Aorta (tissue), 5 donors: ENCODE measurements at regions not wholly inside any gene's neighbourhood (a gene's known extent, or its start where the extent isn't known, plus 50 kb on each side); places are given as distances from the start of the nearest gene placed in this dataset.

Experiments used
- ATAC-seq: fragments of 200-7000 bp; cut with Tn5 transposase; one replicate; pipeline ENCODE4 v1.9.1; 2022; ENCODE audit warnings: moderate library complexity; ENCODE audit not compliant: low FRiP score
- DNase-seq, 2 donors: peaks; one replicate each; pipeline ENCODE4 v3.0.0-alpha.2; 2020
- H3K27ac ChIP-seq, 2 donors: one replicate each; pipeline ENCODE4 v1.5.1; 2013; ENCODE audit warnings: low read length in 2 of 2, mild to moderate bottlenecking in 2 of 2, moderate library complexity in 2 of 2, control low read depth in 1 of 2, inconsistent platforms in 1 of 2, low read depth in 1 of 2
- H3K27me3 ChIP-seq, 2 donors: one replicate each; pipeline ENCODE4 v1.6.1; 2013; ENCODE audit warnings: control low read depth in 1 of 2, low read length in 1 of 2, mild to moderate bottlenecking in 1 of 2, moderate library complexity in 1 of 2; ENCODE audit not compliant: insufficient read depth in 2 of 2, control insufficient read depth in 1 of 2
- H3K36me3 ChIP-seq, 2 donors: one replicate each; pipeline ENCODE4 v1.6.1; 2013; ENCODE audit warnings: control low read depth in 1 of 2, low read length in 1 of 2, mild to moderate bottlenecking in 1 of 2; ENCODE audit not compliant: insufficient read depth in 2 of 2, control insufficient read depth in 1 of 2
- H3K4me1 ChIP-seq, 2 donors: one replicate each; pipeline ENCODE4 v1.6.1; 2013; ENCODE audit warnings: low read length in 2 of 2, control low read depth in 1 of 2, mild to moderate bottlenecking in 1 of 2, moderate library complexity in 1 of 2; ENCODE audit not compliant: insufficient read depth in 2 of 2, control insufficient read depth in 1 of 2
- H3K4me3 ChIP-seq, 2 donors: one replicate each; pipeline ENCODE4 v1.5.1; 2013; ENCODE audit warnings: low read length in 2 of 2, control low read depth in 1 of 2, mild to moderate bottlenecking in 1 of 2
- H3K9me3 ChIP-seq: one replicate; pipeline ENCODE4 v1.6.1; 2013; ENCODE audit warnings: mild to moderate bottlenecking, low read length; ENCODE audit not compliant: control insufficient read depth
- WGBS, 2 donors: extraction: QIAGEN DNeasy Blood & Tissue Kit; methylation state at CpG; one replicate each; pipeline ENCODE4 v1.1.7; 2013; 5-methylcytosine and 5-hydroxymethylcytosine counted together
- intact Hi-C, 2 donors: fragments of 100-400 bp; cut with DNase I; formaldehyde crosslinking; loops; one replicate each; pipeline versions ENCODE4 v1.14.2 to v1.15.0; 2022
- donor health status: healthy with polysubstance abuse.
- donor health status: Bipolar disorder and iron deficiency.
- donor health status: DM: no; HTN: no; CAD: no.
- donor health status: DM: no; HTN: no; CAD: no.
- donor health status: DM: yes; HTN: yes; CAD: no.

DNA sequence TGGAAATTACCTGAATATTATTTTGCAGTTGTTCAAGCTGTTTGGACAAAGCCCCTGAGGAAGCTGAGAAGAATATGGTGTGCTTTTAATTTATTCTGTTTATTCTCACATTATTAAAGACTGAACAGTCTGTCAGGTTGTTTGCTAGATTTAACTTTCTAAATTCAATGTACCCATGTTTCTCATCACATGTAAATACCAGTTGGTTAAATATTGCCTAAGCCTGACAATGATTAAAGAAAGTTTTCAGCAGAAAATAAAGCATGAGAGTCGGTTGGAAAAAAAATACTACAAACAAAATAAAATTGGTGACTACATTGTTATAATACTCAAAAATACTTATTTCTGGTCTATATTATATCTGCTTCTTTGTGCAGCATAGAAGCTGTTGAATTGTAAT, 1974.7 kb downstream of the ARAP2 start:
- Histone ChIP-seq H3K27me3 (no peaks in the 10 kb centered on the region), H3K27ac (no peak overlapping the region), H3K9me3 (no peaks in the 10 kb centered on the region), H3K36me3 (no peaks in the 10 kb centered on the region), H3K4me1 (no peaks in the 10 kb centered on the region), H3K4me3 (no peak overlapping the region)
- ATAC-seq (no peak), DNase-seq (no peak)
- 60 to 75% methylated on average over 1 of the region's 1 CpG for WGBS, 2 donors
- intact Hi-C loops, result no loop called here

DNA sequence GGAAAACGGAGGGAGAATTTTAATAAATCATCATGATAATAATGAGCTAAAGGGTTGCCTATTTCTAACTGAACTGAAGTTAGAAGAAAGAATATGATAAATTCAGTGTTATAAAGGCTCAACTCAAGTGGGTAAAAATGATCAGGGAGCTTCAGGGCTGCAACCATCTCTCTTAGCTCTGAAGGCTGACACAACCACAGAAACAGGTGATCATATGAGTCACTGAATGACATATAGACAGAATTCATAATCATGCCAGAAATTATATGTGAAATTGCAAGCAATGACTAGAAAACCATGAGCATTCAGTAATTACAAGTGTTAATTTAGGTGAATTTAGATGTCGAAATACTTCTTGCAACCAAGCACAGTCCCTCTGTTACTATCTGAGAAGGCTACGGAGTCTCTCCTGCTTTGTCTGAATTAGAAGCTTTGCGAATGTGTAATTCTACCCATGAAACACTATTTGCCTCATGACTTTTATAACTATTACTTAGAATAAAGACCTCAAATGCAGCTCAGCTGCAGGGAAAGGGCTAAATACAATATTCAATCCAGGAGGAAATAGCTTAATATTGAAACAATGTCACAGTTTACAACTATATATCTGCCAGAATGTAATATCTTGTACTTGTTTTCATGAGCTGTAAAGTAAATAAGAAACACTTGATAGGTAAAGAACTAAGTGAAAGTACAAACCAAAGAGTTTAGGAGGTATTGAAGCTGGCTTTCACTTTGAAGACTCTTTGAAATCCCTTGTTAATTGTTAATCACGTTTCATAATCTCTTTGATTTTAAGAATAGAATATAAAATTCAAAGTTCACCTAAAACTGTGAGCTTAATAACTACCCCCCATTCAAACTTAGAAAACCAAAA, 1972.6 kb downstream of the ARAP2 start:
- WGBS, 2 donors, result 79 to 81% methylated on average over 5 of the region's 5 CpGs
- Histone ChIP-seq H3K9me3 (no peaks in the 10 kb centered on the region), H3K4me3 (no peak overlapping the region), H3K27ac (no peak overlapping the region), H3K27me3 (no peaks in the 10 kb centered on the region), H3K4me1 (no peaks in the 10 kb centered on the region), H3K36me3 (no peaks in the 10 kb centered on the region)
- intact Hi-C loops, result no loop called here
- DNase-seq, result no peak
- no peak for ATAC-seq

DNA sequence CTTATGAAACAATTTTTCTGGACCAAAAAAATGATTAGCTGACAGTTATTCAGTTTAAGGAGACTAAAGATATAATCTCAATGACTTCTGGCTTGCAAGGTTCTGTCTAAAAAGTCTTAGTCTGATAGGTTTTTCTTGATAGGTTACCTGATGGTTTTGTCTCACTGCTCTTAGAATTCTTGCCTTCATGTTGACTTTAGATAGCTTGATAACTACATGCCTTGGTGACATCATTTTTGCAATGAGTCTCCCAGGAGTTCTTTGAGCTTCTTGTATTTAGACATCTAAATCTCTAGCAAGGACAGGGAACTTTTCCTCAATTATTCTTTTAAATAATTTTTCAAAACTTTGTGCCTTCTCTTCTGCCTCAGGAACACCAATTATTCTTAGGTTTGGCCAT, 1965.3 kb downstream of the ARAP2 start:
- Histone ChIP-seq H3K4me3 (no peak overlapping the region), H3K9me3 (no peaks in the 10 kb centered on the region), H3K4me1 (no peaks in the 10 kb centered on the region), H3K36me3 (no peaks in the 10 kb centered on the region), H3K27ac (no peak overlapping the region), H3K27me3 (no peaks in the 10 kb centered on the region)
- no peak for DNase-seq
- ATAC-seq, result no peak
- intact Hi-C loops, result no loop called here

DNA sequence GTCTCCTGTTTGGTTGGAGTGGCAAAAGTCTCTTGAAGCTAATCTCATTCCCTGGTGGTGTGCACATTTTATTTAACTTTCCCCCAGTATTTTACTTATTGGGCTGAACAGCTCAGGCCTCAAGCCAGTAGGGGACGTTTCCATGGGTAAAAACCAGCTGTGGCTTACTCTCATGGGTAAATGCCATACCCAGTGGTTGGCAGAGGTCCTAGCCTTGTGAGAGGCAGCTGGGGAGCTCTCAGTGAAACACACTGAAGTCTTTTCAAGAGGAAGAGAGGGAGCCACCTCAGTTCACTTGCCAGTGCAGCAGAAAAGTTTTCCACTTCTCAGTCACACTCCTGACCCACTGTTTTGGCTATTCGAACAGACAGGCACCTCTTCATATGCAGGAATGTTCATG, 1964.2 kb downstream of the ARAP2 start:
- no peaks in the 10 kb centered on the region for H3K9me3 ChIP-seq
- H3K27ac ChIP-seq, result no peak overlapping the region
- 37 to 39% methylated on average over 2 of the region's 2 CpGs for WGBS, 2 donors
- H3K36me3 ChIP-seq, result no peaks in the 10 kb centered on the region
- ATAC-seq (no peak), DNase-seq (no peak)
- intact Hi-C loops, result no loop called here
- H3K4me3 ChIP-seq, result no peak overlapping the region
- H3K4me1 ChIP-seq, result no peaks in the 10 kb centered on the region
- no peaks in the 10 kb centered on the region for H3K27me3 ChIP-seq

DNA sequence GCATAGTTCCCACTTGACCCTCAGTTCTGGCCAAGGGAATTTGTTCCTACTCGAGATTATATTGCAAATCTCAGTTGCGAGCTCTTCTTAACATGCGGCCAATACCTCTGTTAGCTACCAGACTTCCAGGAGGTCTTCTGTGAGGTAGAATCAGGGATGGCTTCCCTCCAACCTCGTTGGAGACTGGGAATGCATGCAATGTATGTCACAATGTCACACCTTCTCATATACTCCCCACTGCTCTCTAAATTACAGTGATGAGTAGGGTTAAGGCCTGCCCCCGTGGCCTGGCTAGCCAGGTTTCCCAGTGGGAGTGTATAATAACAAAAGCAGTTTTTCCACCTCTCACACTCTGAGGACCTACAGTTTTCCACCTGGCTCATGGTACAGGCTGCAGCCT, 1962.5 kb downstream of the ARAP2 start:
- no peaks in the 10 kb centered on the region for H3K27me3 ChIP-seq
- 71 to 76% methylated on average over 5 of the region's 5 CpGs for WGBS, 2 donors
- ATAC-seq (no peak), DNase-seq (no peak)
- no peak overlapping the region for H3K27ac ChIP-seq
- no peaks in the 10 kb centered on the region for H3K9me3 ChIP-seq
- H3K4me3 ChIP-seq, result no peak overlapping the region
- no peaks in the 10 kb centered on the region for H3K4me1 ChIP-seq
- H3K36me3 ChIP-seq, result no peaks in the 10 kb centered on the region
- intact Hi-C loops, result no loop called here

DNA sequence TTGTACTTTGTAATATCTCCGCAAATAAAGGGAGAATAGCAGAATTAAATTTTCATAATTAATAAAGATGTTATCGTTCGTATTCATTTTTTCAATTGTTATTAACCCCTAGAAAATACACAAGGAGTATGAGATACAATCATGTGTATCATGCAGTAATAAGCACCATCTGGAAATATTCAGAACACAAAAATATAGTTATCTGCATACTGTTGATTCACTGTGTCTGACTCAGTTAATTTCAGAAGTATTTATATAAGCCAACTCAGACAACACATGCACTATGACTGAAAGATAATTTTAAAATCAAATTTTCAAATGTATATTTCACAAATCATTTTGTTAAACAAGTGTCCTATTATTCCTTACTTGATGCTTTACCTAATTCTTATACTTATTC, 1954.8 kb downstream of the ARAP2 start:
- Histone ChIP-seq H3K27me3 (no peaks in the 10 kb centered on the region), H3K27ac (no peak overlapping the region), H3K36me3 (no peaks in the 10 kb centered on the region), H3K4me1 (no peaks in the 10 kb centered on the region), H3K9me3 (no peaks in the 10 kb centered on the region), H3K4me3 (no peak overlapping the region)
- 94% methylated on average over 3 of the region's 3 CpGs for whole genome bisulfite sequencing, 2 donors
- ATAC-seq (no peak), DNase-seq (no peak)
- intact Hi-C loops, result no loop called here

DNA sequence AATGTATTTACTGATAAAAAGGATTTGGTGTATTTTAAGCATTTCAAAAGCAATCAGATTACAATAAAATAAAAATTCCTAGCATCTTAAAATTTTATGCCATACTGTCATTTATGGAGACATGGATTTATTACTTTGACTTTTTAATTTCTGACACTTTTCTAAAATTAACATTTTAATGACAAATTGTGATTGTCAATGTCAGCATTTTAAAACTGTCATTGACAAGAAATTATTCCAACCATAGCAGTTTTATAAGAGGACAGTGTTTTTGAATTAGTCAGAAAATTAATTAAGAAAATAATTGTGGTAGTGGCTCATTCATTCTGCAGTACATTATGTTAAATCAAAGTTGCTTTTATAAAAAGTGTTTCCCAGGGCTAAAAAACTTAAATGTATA, 1954.4 kb downstream of the ARAP2 start:
- ATAC-seq, result no peak
- H3K36me3 ChIP-seq, result no peaks in the 10 kb centered on the region
- H3K27me3 ChIP-seq, result no peaks in the 10 kb centered on the region
- H3K4me3 ChIP-seq, result no peak overlapping the region
- no peaks in the 10 kb centered on the region for H3K4me1 ChIP-seq
- no peaks in the 10 kb centered on the region for H3K9me3 ChIP-seq
- DNase-seq, result no peak
- no peak overlapping the region for H3K27ac ChIP-seq
- intact Hi-C loops, result no loop called here

DNA sequence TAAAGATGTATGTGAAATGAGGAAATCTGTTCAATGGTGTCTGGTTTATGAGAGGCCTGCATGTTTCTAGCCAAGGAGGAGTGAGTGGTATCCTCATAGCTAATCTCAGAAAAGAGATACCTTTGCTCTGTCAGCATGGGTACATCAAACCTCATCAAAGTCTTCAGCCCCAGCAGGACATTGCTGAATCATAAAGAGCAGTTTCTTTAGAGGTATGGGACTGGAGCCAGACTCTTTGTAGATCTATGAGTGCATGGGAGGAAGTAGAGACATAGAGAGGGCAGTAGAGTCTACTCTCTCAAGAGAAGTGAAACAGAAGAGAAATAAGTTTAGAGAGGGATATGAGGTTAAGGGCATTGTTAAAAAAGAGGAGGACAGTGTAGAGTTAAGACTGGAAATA, 1950.9 kb downstream of the ARAP2 start:
- intact Hi-C loops, result no loop called here
- Histone ChIP-seq H3K4me3 (no peak overlapping the region), H3K27ac (no peak overlapping the region), H3K9me3 (no peaks in the 10 kb centered on the region), H3K27me3 (no peaks in the 10 kb centered on the region), H3K4me1 (no peaks in the 10 kb centered on the region), H3K36me3 (no peaks in the 10 kb centered on the region)
- DNase-seq, result no peak
- no peak for ATAC-seq

DNA sequence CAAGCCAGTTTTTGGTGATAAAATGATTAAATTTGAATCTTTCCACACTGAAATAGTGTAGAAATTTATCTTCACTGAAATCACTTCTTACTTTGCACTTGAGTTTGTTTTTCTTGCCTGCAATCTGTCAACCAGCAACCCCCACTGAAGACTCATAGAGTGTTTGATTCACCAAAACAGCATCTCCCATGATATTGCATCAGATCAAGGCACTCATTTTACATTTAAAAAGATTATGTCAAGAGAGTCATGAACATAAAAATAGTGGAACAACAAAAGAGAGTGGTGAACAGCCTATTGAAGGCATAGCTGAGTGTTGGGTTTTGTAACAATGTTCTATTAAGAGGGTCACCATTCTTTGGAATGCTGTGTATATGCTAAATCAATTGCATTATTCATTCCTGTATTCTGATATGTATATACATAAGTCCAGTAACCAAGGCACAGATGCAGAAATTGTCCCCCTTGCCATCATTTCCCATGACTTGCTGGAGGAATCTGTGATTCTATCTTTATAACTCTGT, 1934.9 kb downstream of the ARAP2 start:
- ATAC-seq, result no peak
- no peaks in the 10 kb centered on the region for H3K36me3 ChIP-seq

More for the DNA sequence above, 1934.9 kb downstream of the ARAP2 start:
- DNase-seq, result no peak
- Histone ChIP-seq H3K27ac (no peak overlapping the region), H3K27me3 (no peaks in the 10 kb centered on the region), H3K4me1 (no peaks in the 10 kb centered on the region), H3K4me3 (no peak overlapping the region), H3K9me3 (no peaks in the 10 kb centered on the region)
- intact Hi-C loops, result no loop called here
